ENCODE measurements at regions not wholly inside any gene's neighbourhood (a gene's known extent, or its start where the extent isn't known, plus 50 kb on each side); places are given as distances from the start of the nearest gene placed in this dataset.
"Not testable (repeated sequence)": the region's sequence is repeated elsewhere in the genome, so short reads cannot be mapped to it uniquely, and the experiment has no call there.

DNA sequence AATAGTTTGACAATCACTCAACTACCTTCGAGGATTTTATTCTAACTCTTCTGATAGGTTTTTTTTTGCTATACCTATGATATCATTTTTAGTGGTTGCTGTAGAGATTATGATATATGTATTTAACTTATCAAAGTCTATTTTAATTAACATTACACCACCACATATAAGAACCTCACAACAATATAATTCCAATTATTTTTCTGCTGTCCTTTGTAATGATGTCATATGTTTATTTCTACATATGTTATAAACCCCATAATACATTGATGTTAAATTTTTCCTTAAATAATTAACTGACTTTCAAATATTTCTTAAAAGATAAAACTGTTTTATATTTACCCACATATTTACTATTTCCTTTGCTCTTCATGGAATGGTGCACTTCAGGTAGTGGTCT is 103.4 kb upstream of the KITLG start:
- WGBS, 2 experiments (ENCODE audit: insufficient coverage in 1 of 2, insufficient read length in 1 of 2), result no CpG with 5 or more reads among the region's 1 CpG
- no peaks in the 10 kb centered on the region for H3K4me1 Mint-ChIP-seq
- no peak overlapping the region for H3K27ac ChIP-seq (ENCODE audit: low read depth, low read length)

DNA sequence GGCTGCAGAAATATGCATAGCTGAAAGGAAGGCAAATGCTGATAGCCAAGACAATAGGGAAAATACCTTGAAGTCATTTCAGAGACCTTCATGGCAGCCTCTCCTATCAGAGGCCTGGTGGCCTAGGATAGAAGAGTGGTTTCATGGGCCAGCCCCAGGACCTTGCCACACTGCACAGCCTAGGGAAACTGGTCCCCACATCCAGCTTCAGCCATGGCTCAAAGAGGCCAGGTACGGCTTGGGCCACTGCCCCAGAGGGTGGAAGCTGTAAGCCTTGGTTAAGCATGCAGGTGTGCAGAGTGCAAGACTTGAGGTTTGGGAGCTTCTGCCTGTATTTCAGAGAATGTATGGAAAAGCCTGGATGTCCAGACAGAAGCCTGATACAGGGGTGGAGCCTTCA is 101.0 kb upstream of the KITLG start:
- DNase-seq, result no peak
- no peaks in the 10 kb centered on the region for H3K27me3 ChIP-seq (ENCODE audit: control insufficient read depth, insufficient read depth, low read length, poor library complexity, severe bottlenecking)
- no peak overlapping the region for H3K27ac ChIP-seq (ENCODE audit: low read depth, low read length)
- no peaks in the 10 kb centered on the region for H3K9me3 Mint-ChIP-seq
- WGBS, 2 experiments (ENCODE audit: insufficient coverage in 1 of 2, insufficient read length in 1 of 2), result 80 to 89% methylated on average over 1 of the region's 1 CpG
- no peak overlapping the region for H3K4me3 Mint-ChIP-seq
- no peak overlapping the region for H3K27ac Mint-ChIP-seq
- H3K36me3 ChIP-seq (ENCODE audit: control insufficient read depth, insufficient read depth, low read length), result no peaks in the 10 kb centered on the region
- no peak overlapping the region for H3K4me3 ChIP-seq (ENCODE audit: low read length)
- TF ChIP-seq, protein P1, sequence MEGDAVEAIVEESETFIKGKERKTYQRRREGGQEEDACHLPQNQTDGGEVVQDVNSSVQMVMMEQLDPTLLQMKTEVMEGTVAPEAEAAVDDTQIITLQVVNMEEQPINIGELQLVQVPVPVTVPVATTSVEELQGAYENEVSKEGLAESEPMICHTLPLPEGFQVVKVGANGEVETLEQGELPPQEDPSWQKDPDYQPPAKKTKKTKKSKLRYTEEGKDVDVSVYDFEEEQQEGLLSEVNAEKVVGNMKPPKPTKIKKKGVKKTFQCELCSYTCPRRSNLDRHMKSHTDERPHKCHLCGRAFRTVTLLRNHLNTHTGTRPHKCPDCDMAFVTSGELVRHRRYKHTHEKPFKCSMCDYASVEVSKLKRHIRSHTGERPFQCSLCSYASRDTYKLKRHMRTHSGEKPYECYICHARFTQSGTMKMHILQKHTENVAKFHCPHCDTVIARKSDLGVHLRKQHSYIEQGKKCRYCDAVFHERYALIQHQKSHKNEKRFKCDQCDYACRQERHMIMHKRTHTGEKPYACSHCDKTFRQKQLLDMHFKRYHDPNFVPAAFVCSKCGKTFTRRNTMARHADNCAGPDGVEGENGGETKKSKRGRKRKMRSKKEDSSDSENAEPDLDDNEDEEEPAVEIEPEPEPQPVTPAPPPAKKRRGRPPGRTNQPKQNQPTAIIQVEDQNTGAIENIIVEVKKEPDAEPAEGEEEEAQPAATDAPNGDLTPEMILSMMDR (conservative IDR thresholded peaks at IDR 0.05), result no peak
- H3K36me3 Mint-ChIP-seq (ENCODE audit: low read depth), result no peaks in the 10 kb centered on the region
- no peaks in the 10 kb centered on the region for H3K4me1 ChIP-seq (ENCODE audit: control insufficient read depth, insufficient read depth, low read length)
- no peak overlapping the region for H3K9ac ChIP-seq (ENCODE audit: extremely low read depth, low read length, poor library complexity, severe bottlenecking)
- no peaks in the 10 kb centered on the region for H3K27me3 Mint-ChIP-seq (ENCODE audit: insufficient read depth)
- no peaks in the 10 kb centered on the region for H3K4me1 Mint-ChIP-seq
- no peaks in the 10 kb centered on the region for H3K9me3 ChIP-seq (ENCODE audit: control insufficient read depth, low read length)

More for the DNA sequence above, 103.4 kb upstream of the KITLG start:
- no peaks in the 10 kb centered on the region for H3K9me3 Mint-ChIP-seq
- H3K27me3 Mint-ChIP-seq (ENCODE audit: insufficient read depth), result no peaks in the 10 kb centered on the region
- no peak overlapping the region for H3K27ac Mint-ChIP-seq
- H3K36me3 Mint-ChIP-seq (ENCODE audit: low read depth), result no peaks in the 10 kb centered on the region
- DNase-seq, result no peak
- TF ChIP-seq, protein P1 (conservative IDR thresholded peaks at IDR 0.05), result no peak
- no peaks in the 10 kb centered on the region for H3K36me3 ChIP-seq (ENCODE audit: control insufficient read depth, insufficient read depth, low read length)
- no peak overlapping the region for H3K4me3 Mint-ChIP-seq
- H3K9ac ChIP-seq (ENCODE audit: extremely low read depth, low read length, poor library complexity, severe bottlenecking), result no peak overlapping the region
- H3K9me3 ChIP-seq (ENCODE audit: control insufficient read depth, low read length), result no peaks in the 10 kb centered on the region
- no peaks in the 10 kb centered on the region for H3K27me3 ChIP-seq (ENCODE audit: control insufficient read depth, insufficient read depth, low read length, poor library complexity, severe bottlenecking)
- H3K4me3 ChIP-seq (ENCODE audit: low read length), result no peak overlapping the region
- no peaks in the 10 kb centered on the region for H3K4me1 ChIP-seq (ENCODE audit: control insufficient read depth, insufficient read depth, low read length)

- Mint-ChIP-seq H3K27me3 (ENCODE audit: insufficient read depth) (no peaks in the 10 kb centered on the region), H3K4me3 (no peak overlapping the region), H3K27ac (no peak overlapping the region), H3K9me3 (no peaks in the 10 kb centered on the region), H3K4me1 (no peaks in the 10 kb centered on the region), H3K36me3 (ENCODE audit: low read depth) (no peaks in the 10 kb centered on the region)
- Histone ChIP-seq H3K4me1 (ENCODE audit: control insufficient read depth, insufficient read depth, low read length) (no peaks in the 10 kb centered on the region), H3K27ac (ENCODE audit: low read depth, low read length) (no peak overlapping the region), H3K27me3 (ENCODE audit: control insufficient read depth, insufficient read depth, low read length, poor library complexity, severe bottlenecking) (no peaks in the 10 kb centered on the region), H3K4me3 (ENCODE audit: low read length) (no peak overlapping the region), H3K36me3 (ENCODE audit: control insufficient read depth, insufficient read depth, low read length) (no peaks in the 10 kb centered on the region), H3K9ac (ENCODE audit: extremely low read depth, low read length, poor library complexity, severe bottlenecking) (no peak overlapping the region), H3K9me3 (ENCODE audit: control insufficient read depth, low read length) (no peaks in the 10 kb centered on the region)
- DNase-seq, result no peak
- TF ChIP-seq, protein P1 (conservative IDR thresholded peaks at IDR 0.05), result no peak
Measured at GRCh38 chr12:88677464-88677863, 97.2 kb upstream of the KITLG start.

- WGBS, 2 experiments (ENCODE audit: insufficient coverage in 1 of 2, insufficient read length in 1 of 2), result 83 to 85% methylated on average over 3 to 5 of the region's 5 CpGs
- not testable (repeated sequence) for H3K9ac ChIP-seq (ENCODE audit: extremely low read depth, low read length, poor library complexity, severe bottlenecking); H3K9me3 Mint-ChIP-seq; H3K4me1 Mint-ChIP-seq; H3K36me3 ChIP-seq (ENCODE audit: control insufficient read depth, insufficient read depth, low read length); H3K4me3 ChIP-seq (ENCODE audit: low read length); H3K27me3 Mint-ChIP-seq (ENCODE audit: insufficient read depth); H3K27ac ChIP-seq (ENCODE audit: low read depth, low read length); H3K4me1 ChIP-seq (ENCODE audit: control insufficient read depth, insufficient read depth, low read length); H3K27me3 ChIP-seq (ENCODE audit: control insufficient read depth, insufficient read depth, low read length, poor library complexity, severe bottlenecking); DNase-seq; H3K27ac Mint-ChIP-seq; H3K36me3 Mint-ChIP-seq (ENCODE audit: low read depth); H3K9me3 ChIP-seq (ENCODE audit: control insufficient read depth, low read length); H3K4me3 Mint-ChIP-seq
Measured at GRCh38 chr12:88667615-88668014, 87.3 kb upstream of the KITLG start.
